ENCODE measurements at regions not wholly inside any gene's neighbourhood (a gene's known extent, or its start where the extent isn't known, plus 50 kb on each side); places are given as distances from the start of the nearest gene placed in this dataset.

- TF ChIP-seq GATA2 (IDR thresholded peaks at IDR 0.05; ENCODE audit: low read depth, low read length) (no peak), GATA3 (IDR thresholded peaks at IDR 0.05; ENCODE audit: low read depth, low read length) (no peak)
These were observed 154.9 kb upstream of the BEND6 start for GRCh38 chr6:56799989-56800388.
